Body of pancreas (tissue), 4 donors: ENCODE measurements at regions not wholly inside any gene's neighbourhood (a gene's known extent, or its start where the extent isn't known, plus 50 kb on each side); places are given as distances from the start of the nearest gene placed in this dataset.

Source experiments
- ATAC-seq: fragments of 150-250 bp; one replicate; pipeline ENCODE4 v1.9.1; 2016
- DNase-seq, 4 donors: peaks; one replicate each; pipeline ENCODE4 v3.0.0-alpha.2; 2019
- H3K27ac ChIP-seq, 4 donors: fragments of 200-600 bp; sonication (generic); 1 replicate in 3 of 4; 2 replicates in 1 of 4; pipeline versions ENCODE4 v1.5.1 to v1.6.1; 2016 to 2019; ENCODE audit warnings: mild to moderate bottlenecking in 1 of 4, mixed read lengths in 1 of 4, moderate library complexity in 1 of 4
- H3K27me3 ChIP-seq, 2 donors: fragments of 200-600 bp; sonication (generic); one replicate each; pipeline ENCODE4 v1.6.0; 2016; ENCODE audit warnings: mild to moderate bottlenecking in 1 of 2
- H3K36me3 ChIP-seq, 2 donors: fragments of 200-600 bp; sonication (generic); replicated peaks in 1 of 2; 2 replicates each; pipeline ENCODE4 v1.5.1; 2016; ENCODE audit warnings: low read depth in 2 of 2; ENCODE audit not compliant: insufficient read depth in 1 of 2
- H3K4me1 ChIP-seq: fragments of 200-600 bp; sonication (generic); one replicate; pipeline ENCODE4 v1.6.0; 2016
- H3K4me3 ChIP-seq, 2 donors: fragments of 200-600 bp; sonication (generic); 1 replicate in 1 of 2; 2 replicates in 1 of 2; pipeline ENCODE4 v1.5.1; 2016 to 2019
- H3K9me3 ChIP-seq, 3 donors: fragments of 200-600 bp; sonication (generic); 1 replicate in 2 of 3; 2 replicates in 1 of 3; pipeline ENCODE4 v1.5.1; 2016
- CTCF ChIP-seq, 7 experiments: fragments of 450-650 bp in 4 of 7; fragments of 200-600 bp in 3 of 7; sonication (generic) in 3 of 7; IDR thresholded peaks; one replicate each; pipeline ENCODE4 v1.5.1; 2016 to 2019; ENCODE audit warnings: antibody characterized with exemption in 7 of 7
- POLR2A ChIP-seq, 3 donors: fragments of 450-650 bp; IDR thresholded peaks; one replicate each; pipeline ENCODE4 v1.6.1; 2016; ENCODE audit warnings: antibody characterized with exemption in 3 of 3, mild to moderate bottlenecking in 2 of 3
- WGBS, 2 donors: methylation state at CpG; one replicate each; pipeline ENCODE4 v1.1.5; 2017; 5-methylcytosine and 5-hydroxymethylcytosine counted together
- intact Hi-C: fragments of 100-400 bp; cut with DNase I; formaldehyde crosslinking; loops from one replicate; pipeline ENCODE4 v1.15.1; 2023

DNA sequence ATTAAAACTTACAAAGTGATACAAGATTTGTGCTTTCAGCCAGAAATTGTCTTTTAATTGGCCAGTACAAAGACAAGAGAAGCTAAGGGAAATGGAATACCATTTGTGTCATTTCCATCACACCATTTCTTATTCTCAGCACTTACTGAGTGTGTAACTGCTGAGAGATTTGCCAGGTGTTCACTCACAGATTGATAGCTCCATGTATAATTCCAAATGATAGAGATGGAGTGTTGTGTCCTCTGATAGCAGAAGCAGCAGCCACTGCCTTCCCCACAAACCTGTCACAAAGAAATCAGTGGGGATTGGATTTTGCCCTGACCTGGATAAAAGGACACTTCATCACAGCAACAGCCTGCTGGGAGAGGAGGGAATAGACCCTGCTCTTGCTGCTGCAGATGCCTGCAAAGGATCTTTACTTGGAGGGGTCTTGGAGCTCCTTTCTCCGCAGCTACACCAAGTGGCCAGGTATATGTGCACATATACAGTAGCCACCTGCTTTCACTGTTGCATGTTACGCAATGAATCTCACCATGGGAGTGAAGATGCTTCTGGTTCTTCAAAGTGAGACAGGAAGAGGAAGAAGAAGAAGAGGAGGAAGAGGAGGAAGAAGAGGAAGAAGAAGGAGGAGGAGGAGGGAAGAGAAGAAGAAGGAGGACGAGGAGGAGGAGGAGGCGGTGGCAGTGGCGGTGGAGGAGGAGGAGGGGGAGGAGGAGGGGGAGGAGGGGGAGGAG lies 78.7 kb upstream of the KCNJ15 start:
- DNase-seq: no peak
- WGBS, 2 donors: 74 to 88% methylated on average over 5 of the region's 5 CpGs
- H3K4me1 ChIP-seq: no peaks in the 10 kb centered on the region

DNA sequence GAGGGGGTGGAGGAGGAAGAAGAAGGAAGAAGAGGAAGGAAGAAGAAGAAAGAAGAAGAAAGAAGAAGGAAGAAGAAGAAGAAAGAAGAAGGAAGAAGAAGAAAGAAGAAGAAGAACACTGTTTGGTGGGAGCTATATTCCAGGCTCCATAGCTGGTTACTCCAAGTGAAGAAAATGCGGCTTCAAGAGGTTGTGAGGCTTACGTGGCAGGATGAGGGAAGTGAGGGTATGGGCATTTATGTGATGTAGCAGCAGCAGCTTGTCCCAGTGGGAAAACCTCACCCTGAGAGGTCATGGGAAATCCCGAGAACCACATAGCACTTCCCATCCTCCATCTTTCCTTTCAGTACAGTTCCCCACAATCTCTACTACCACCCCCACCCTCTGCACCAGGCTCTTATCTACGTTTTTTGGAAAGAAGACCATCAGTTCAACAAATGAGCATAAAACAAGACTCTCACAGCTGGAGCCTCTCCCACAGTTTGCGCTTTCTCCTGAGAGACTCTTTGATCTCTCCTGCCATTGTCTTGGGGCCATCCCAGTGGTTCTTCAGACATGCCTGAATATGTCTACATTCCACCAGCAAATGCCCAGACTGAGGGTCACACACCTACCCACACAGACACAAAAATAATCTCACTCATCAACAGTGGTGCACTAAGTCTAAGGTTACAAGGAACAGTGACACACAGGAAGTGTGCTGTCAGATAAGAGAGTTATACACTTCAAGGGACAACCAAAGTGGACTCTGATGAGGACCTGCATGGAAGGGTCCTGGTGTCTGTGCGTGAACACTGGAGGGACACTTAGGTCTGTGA lies 77.9 kb upstream of the KCNJ15 start:
- no peaks in the 10 kb centered on the region for H3K27me3 ChIP-seq
- no peak overlapping the region for H3K4me3 ChIP-seq
- ATAC-seq (no peak), DNase-seq (no peak)
- no peaks in the 10 kb centered on the region for H3K36me3 ChIP-seq
- 76 to 79% methylated on average over 6 of the region's 6 CpGs for WGBS, 2 donors
- no peaks in the 10 kb centered on the region for H3K4me1 ChIP-seq
- no peak for TF ChIP-seq CTCF (IDR thresholded peaks at IDR 0.05)
- intact Hi-C loops: no loop called here
- no peaks in the 10 kb centered on the region for H3K9me3 ChIP-seq
- no peak overlapping the region for H3K27ac ChIP-seq

More for the DNA sequence above, 78.7 kb upstream of the KCNJ15 start:
- intact Hi-C loops: no loop called here
- no peaks in the 10 kb centered on the region for H3K27me3 ChIP-seq
- no peak for TF ChIP-seq CTCF (IDR thresholded peaks at IDR 0.05)
- TF ChIP-seq POLR2A (IDR thresholded peaks at IDR 0.05): no peak
- no peak overlapping the region for H3K4me3 ChIP-seq
- H3K27ac ChIP-seq: no peak overlapping the region
- no peak for ATAC-seq
- no peaks in the 10 kb centered on the region for H3K9me3 ChIP-seq
- no peaks in the 10 kb centered on the region for H3K36me3 ChIP-seq

DNA sequence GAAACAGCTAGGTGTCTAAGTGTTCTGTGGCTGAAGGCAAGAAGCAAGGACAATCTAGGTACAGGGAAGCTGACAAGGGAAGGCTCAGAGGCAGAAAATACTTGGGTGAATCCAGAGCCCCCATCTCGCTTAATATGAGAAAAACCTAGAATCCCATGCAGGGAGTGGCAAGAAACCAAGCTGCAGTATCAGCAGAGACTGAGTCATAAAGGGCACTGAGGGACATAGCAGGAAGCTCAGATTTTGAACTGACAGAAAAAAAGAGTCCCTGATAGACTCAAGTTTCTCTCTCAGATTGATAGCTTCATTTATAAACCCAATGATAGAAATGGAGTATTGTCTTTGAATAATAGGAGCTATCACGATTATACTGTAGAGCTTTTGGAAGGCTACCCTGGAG lies 77.3 kb upstream of the KCNJ15 start:
- no peak for TF ChIP-seq POLR2A (IDR thresholded peaks at IDR 0.05)
- no peak for TF ChIP-seq CTCF (IDR thresholded peaks at IDR 0.05)
- Histone ChIP-seq H3K27ac (no peak overlapping the region), H3K4me1 (no peaks in the 10 kb centered on the region), H3K9me3 (no peaks in the 10 kb centered on the region), H3K4me3 (no peak overlapping the region), H3K36me3 (no peaks in the 10 kb centered on the region), H3K27me3 (no peaks in the 10 kb centered on the region)
- DNase-seq (no peak), ATAC-seq (no peak)
- intact Hi-C loops: no loop called here
- 55 to 65% methylated on average over 2 of the region's 2 CpGs for WGBS, 2 donors

DNA sequence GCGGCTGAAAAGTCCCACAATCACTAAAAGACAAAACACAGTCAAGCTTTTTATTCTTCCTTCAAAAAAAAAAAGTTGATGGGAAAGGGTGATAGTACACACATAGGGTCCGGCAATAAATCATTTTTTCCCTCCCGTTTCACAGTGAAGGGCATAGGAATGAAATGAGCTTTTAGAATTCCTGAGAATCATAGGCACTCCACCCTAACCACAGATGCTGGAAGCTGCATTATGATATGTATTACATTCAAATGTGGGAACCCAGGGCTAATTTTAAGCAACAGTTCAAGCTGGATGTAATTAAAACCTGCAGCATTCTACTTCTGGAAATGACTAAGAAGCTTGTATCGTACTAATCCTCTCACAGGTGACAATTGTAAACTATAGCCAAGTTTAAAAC lies 75.7 kb upstream of the KCNJ15 start:
- no peak for ATAC-seq
- no peak overlapping the region for H3K4me3 ChIP-seq
- no peak for DNase-seq
- H3K9me3 ChIP-seq: no peaks in the 10 kb centered on the region
- no peaks in the 10 kb centered on the region for H3K36me3 ChIP-seq
- 64 to 70% methylated on average over 4 of the region's 4 CpGs for WGBS, 2 donors
- H3K27me3 ChIP-seq: no peaks in the 10 kb centered on the region
- TF ChIP-seq POLR2A (IDR thresholded peaks at IDR 0.05): no peak
- TF ChIP-seq CTCF (IDR thresholded peaks at IDR 0.05): no peak
- intact Hi-C loops: no loop called here
- no peak overlapping the region for H3K27ac ChIP-seq
- no peaks in the 10 kb centered on the region for H3K4me1 ChIP-seq
